Prostate gland (tissue), 2 donors: ENCODE measurements at regions not wholly inside any gene's neighbourhood (a gene's known extent, or its start where the extent isn't known, plus 50 kb on each side); places are given as distances from the start of the nearest gene placed in this dataset.

Source experiments
- DNase-seq: peaks from one replicate; pipeline ENCODE4 v3.0.0-alpha.2; 2019; ENCODE audit warnings: low spot score
- H3K27ac ChIP-seq, 2 donors: fragments of 200-600 bp; sonication (generic); 2 replicates each; pipeline ENCODE4 v1.5.1; 2017 to 2019
- H3K27me3 ChIP-seq: fragments of 200-600 bp; sonication (generic); replicated peaks from 2 replicates; pipeline ENCODE4 v1.5.1; 2019; ENCODE audit not compliant: insufficient read depth
- H3K36me3 ChIP-seq, 2 donors: fragments of 200-600 bp; sonication (generic); 1 replicate in 1 of 2; 2 replicates in 1 of 2; pipeline versions ENCODE4 v1.5.1 to v1.8.1; 2017 to 2019
- H3K4me1 ChIP-seq: fragments of 200-600 bp; sonication (generic); replicated peaks from 2 replicates; pipeline ENCODE4 v1.5.1; 2019
- H3K4me3 ChIP-seq, 2 donors: fragments of 200-600 bp; sonication (generic); 2 replicates each; pipeline ENCODE4 v1.5.1; 2017 to 2019
- H3K9me3 ChIP-seq: fragments of 200-600 bp; sonication (generic); 2 replicates; pipeline ENCODE4 v1.5.1; 2017
- CTCF ChIP-seq, 4 experiments: fragments of 200-600 bp in 2 of 4; fragments of 450-650 bp in 2 of 4; sonication (generic) in 2 of 4; IDR thresholded peaks; 1 replicate in 3 of 4; 2 replicates in 1 of 4; pipeline ENCODE4 v1.5.1; 2016 to 2019; ENCODE audit warnings: antibody characterized with exemption in 4 of 4, mild to moderate bottlenecking in 2 of 4, moderate library complexity in 2 of 4
- POLR2A ChIP-seq: fragments of 450-650 bp; IDR thresholded peaks from one replicate; pipeline ENCODE4 v1.6.1; 2016; ENCODE audit warnings: antibody characterized with exemption, mild to moderate bottlenecking
- POLR2AphosphoS5 ChIP-seq: sonication (generic); formaldehyde crosslinking; IDR thresholded peaks from one replicate; pipeline ENCODE4 v1.6.1; 2017; ENCODE audit warnings: antibody characterized with exemption
- WGBS: methylation state at CpG from one replicate; pipeline ENCODE4 v1.1.5; 2018; 5-methylcytosine and 5-hydroxymethylcytosine counted together
- intact Hi-C: fragments of 100-400 bp; cut with DNase I; formaldehyde crosslinking; loops from one replicate; pipeline ENCODE4 v1.14.2; 2022

DNA sequence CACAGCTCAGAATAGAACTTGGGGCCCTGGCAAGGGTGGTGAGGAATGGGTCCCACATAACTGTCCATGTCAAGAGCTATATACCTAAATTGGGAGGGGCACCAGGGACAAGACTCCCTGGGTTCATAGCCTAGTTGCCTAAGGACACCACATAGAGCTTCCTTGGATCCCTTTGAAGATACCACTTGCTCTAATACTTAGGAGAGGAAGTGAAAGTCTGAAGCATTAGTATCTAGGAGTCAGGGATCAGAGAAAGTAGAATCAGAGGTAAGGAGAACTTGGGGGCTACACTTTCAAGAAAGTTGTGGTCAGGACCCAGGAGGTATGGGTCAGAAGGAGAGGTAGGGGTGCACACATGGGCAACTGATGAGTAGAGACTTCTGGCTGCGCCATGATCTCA, 318.2 kb upstream of the SLC39A10 start:
- Histone ChIP-seq H3K4me1 (no peaks in the 10 kb centered on the region), H3K4me3 (no peak overlapping the region), H3K9me3 (no peaks in the 10 kb centered on the region), H3K27me3 (no peaks in the 10 kb centered on the region), H3K27ac (no peak overlapping the region), H3K36me3 (no peaks in the 10 kb centered on the region)
- no peak for DNase-seq
- TF ChIP-seq POLR2A (no peak), CTCF (IDR thresholded peaks at IDR 0.05) (no peak), POLR2AphosphoS5 (no peak)
- intact Hi-C loops, result no loop called here
- whole genome bisulfite sequencing, result 100% methylated on average over 1 of the region's 1 CpG

GRCh38 chr2:195337597-195337996, 319.4 kb upstream of the SLC39A10 start:
- Histone ChIP-seq H3K27ac (no peak overlapping the region), H3K36me3 (no peaks in the 10 kb centered on the region), H3K27me3 (no peaks in the 10 kb centered on the region), H3K4me1 (no peaks in the 10 kb centered on the region), H3K4me3 (no peak overlapping the region), H3K9me3 (no peaks in the 10 kb centered on the region)
- intact Hi-C loops, result no loop called here
- 84% methylated on average over 2 of the region's 2 CpGs for WGBS
- DNase-seq, result no peak
- TF ChIP-seq POLR2AphosphoS5 (no peak), CTCF (IDR thresholded peaks at IDR 0.05) (no peak), POLR2A (no peak)

GRCh38 chr2:195333869-195334268, 323.2 kb upstream of the SLC39A10 start:
- Histone ChIP-seq H3K27ac (no peak overlapping the region), H3K36me3 (no peaks in the 10 kb centered on the region), H3K4me1 (no peaks in the 10 kb centered on the region), H3K9me3 (no peaks in the 10 kb centered on the region), H3K27me3 (no peaks in the 10 kb centered on the region), H3K4me3 (no peak overlapping the region)
- no peak for TF ChIP-seq POLR2AphosphoS5
- no peak for TF ChIP-seq POLR2A
- no peak for TF ChIP-seq CTCF (IDR thresholded peaks at IDR 0.05)
- DNase-seq, result no peak
- intact Hi-C loops, result no loop called here

- no peaks in the 10 kb centered on the region for H3K36me3 ChIP-seq
- H3K4me3 ChIP-seq, result no peak overlapping the region
- no peak for DNase-seq
- H3K4me1 ChIP-seq, result no peaks in the 10 kb centered on the region
- intact Hi-C loops, result no loop called here
- H3K27me3 ChIP-seq, result no peaks in the 10 kb centered on the region
- no peaks in the 10 kb centered on the region for H3K9me3 ChIP-seq
- H3K27ac ChIP-seq, result no peak overlapping the region
- WGBS, result 85% methylated on average over 2 of the region's 2 CpGs
- TF ChIP-seq CTCF (IDR thresholded peaks at IDR 0.05), result no peak
- no peak for TF ChIP-seq POLR2A
- TF ChIP-seq POLR2AphosphoS5, result no peak
Measured at GRCh38 chr2:195331966-195332365, 325.1 kb upstream of the SLC39A10 start.

DNA sequence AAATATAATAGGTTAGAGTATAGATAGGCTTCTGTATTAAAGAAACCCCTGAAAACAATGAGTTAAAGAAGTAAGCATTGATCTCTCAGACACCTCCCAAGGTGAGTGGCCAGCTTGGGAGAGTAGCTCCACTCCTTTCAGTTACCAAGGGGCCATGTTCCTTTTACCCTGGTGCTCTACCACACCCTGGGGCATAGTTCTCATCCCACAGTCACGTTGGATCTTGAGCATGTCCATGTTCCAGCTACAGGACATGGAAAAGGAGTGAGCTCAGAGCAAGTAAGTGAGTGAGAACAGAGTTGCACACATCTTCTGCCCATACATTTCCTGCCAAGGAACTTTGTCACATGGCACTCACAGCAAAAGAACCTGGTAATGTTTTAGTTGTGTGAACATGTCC, 325.9 kb upstream of the SLC39A10 start:
- no peak overlapping the region for H3K27ac ChIP-seq
- intact Hi-C loops, result no loop called here
- 39% methylated on average over 1 of the region's 1 CpG for WGBS
- H3K9me3 ChIP-seq, result no peaks in the 10 kb centered on the region
- no peak overlapping the region for H3K4me3 ChIP-seq
- no peaks in the 10 kb centered on the region for H3K4me1 ChIP-seq
- no peaks in the 10 kb centered on the region for H3K27me3 ChIP-seq
- DNase-seq, result no peak
- TF ChIP-seq POLR2AphosphoS5 (no peak), POLR2A (no peak), CTCF (IDR thresholded peaks at IDR 0.05) (no peak)
- no peaks in the 10 kb centered on the region for H3K36me3 ChIP-seq
